ENCODE measurements at regions not wholly inside any gene's neighbourhood (a gene's known extent, or its start where the extent isn't known, plus 50 kb on each side); places are given as distances from the start of the nearest gene placed in this dataset.

GRCh38 chr15:31161951-31162350, 60.4 kb upstream of the TRPM1 start (continued):
- TF ChIP-seq, protein P1, sequence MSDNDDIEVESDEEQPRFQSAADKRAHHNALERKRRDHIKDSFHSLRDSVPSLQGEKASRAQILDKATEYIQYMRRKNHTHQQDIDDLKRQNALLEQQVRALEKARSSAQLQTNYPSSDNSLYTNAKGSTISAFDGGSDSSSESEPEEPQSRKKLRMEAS (CRISPR knock-in tag; IDR thresholded peaks at IDR 0.05): no peak
- TF ChIP-seq SMAD4 (CRISPR knock-in tag; IDR thresholded peaks at IDR 0.05) (no peak), NFE2L1 (CRISPR knock-in tag; IDR thresholded peaks at IDR 0.05) (no peak), ZNF423 (CRISPR knock-in tag; IDR thresholded peaks at IDR 0.05) (no peak), USF2 (CRISPR knock-in tag; IDR thresholded peaks at IDR 0.05) (no peak), CREB1 (CRISPR knock-in tag; IDR thresholded peaks at IDR 0.05) (no peak), IRF2 (CRISPR knock-in tag; IDR thresholded peaks at IDR 0.05; ENCODE audit: borderline replicate concordance, low read depth) (no peak), TCF7 (CRISPR knock-in tag; IDR thresholded peaks at IDR 0.05; ENCODE audit: low read depth) (no peak), ETV6 (CRISPR knock-in tag; IDR thresholded peaks at IDR 0.05) (no peak), E2F1 (CRISPR knock-in tag; IDR thresholded peaks at IDR 0.05) (no peak), OVOL2 (CRISPR knock-in tag; IDR thresholded peaks at IDR 0.05; ENCODE audit: borderline replicate concordance) (no peak)
- TF ChIP-seq, protein P2, sequence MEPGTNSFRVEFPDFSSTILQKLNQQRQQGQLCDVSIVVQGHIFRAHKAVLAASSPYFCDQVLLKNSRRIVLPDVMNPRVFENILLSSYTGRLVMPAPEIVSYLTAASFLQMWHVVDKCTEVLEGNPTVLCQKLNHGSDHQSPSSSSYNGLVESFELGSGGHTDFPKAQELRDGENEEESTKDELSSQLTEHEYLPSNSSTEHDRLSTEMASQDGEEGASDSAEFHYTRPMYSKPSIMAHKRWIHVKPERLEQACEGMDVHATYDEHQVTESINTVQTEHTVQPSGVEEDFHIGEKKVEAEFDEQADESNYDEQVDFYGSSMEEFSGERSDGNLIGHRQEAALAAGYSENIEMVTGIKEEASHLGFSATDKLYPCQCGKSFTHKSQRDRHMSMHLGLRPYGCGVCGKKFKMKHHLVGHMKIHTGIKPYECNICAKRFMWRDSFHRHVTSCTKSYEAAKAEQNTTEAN (CRISPR knock-in tag; IDR thresholded peaks at IDR 0.05): no peak
- TF ChIP-seq, protein P3, sequence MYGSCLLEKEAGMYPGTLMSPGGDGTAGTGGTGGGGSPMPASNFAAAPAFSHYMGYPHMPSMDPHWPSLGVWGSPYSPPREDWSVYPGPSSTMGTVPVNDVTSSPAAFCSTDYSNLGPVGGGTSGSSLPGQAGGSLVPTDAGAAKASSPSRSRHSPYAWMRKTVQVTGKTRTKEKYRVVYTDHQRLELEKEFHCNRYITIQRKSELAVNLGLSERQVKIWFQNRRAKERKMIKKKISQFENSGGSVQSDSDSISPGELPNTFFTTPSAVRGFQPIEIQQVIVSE (CRISPR knock-in tag; IDR thresholded peaks at IDR 0.05; ENCODE audit: borderline replicate concordance): no peak

GRCh38 chr15:31162721-31163510, 61.4 kb upstream of the TRPM1 start:
- CTCF ChIA-PET: no interaction called here
- TF ChIP-seq HMGA2 (CRISPR knock-in tag; IDR thresholded peaks at IDR 0.05) (no peak), RELA (CRISPR knock-in tag; IDR thresholded peaks at IDR 0.05; ENCODE audit: borderline replicate concordance) (no peak), MXD4 (CRISPR knock-in tag; IDR thresholded peaks at IDR 0.05; ENCODE audit: borderline replicate concordance) (no peak), ZNF232 (CRISPR knock-in tag; IDR thresholded peaks at IDR 0.05) (no peak), ZMAT4 (CRISPR knock-in tag; IDR thresholded peaks at IDR 0.05) (no peak), GRHL2 (CRISPR knock-in tag; IDR thresholded peaks at IDR 0.05; ENCODE audit: insufficient replicate concordance, severe bottlenecking) (no peak), FOXK1 (CRISPR knock-in tag; IDR thresholded peaks at IDR 0.05) (no peak), ARID4B (CRISPR knock-in tag; IDR thresholded peaks at IDR 0.05; ENCODE audit: borderline replicate concordance) (no peak)
- TF ChIP-seq, protein P4, sequence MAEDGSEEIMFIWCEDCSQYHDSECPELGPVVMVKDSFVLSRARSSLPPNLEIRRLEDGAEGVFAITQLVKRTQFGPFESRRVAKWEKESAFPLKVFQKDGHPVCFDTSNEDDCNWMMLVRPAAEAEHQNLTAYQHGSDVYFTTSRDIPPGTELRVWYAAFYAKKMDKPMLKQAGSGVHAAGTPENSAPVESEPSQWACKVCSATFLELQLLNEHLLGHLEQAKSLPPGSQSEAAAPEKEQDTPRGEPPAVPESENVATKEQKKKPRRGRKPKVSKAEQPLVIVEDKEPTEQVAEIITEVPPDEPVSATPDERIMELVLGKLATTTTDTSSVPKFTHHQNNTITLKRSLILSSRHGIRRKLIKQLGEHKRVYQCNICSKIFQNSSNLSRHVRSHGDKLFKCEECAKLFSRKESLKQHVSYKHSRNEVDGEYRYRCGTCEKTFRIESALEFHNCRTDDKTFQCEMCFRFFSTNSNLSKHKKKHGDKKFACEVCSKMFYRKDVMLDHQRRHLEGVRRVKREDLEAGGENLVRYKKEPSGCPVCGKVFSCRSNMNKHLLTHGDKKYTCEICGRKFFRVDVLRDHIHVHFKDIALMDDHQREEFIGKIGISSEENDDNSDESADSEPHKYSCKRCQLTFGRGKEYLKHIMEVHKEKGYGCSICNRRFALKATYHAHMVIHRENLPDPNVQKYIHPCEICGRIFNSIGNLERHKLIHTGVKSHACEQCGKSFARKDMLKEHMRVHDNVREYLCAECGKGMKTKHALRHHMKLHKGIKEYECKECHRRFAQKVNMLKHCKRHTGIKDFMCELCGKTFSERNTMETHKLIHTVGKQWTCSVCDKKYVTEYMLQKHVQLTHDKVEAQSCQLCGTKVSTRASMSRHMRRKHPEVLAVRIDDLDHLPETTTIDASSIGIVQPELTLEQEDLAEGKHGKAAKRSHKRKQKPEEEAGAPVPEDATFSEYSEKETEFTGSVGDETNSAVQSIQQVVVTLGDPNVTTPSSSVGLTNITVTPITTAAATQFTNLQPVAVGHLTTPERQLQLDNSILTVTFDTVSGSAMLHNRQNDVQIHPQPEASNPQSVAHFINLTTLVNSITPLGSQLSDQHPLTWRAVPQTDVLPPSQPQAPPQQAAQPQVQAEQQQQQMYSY (CRISPR knock-in tag; IDR thresholded peaks at IDR 0.05): no peak

More at GRCh38 chr15:31162721-31163510, 61.4 kb upstream of the TRPM1 start:
- POLR2A ChIA-PET: interaction anchor here (0.5 kb wide), 1 partner anchor 19 kb away, joined by 4 read pairs; no protein-coding TSS in a partner anchor
- peaks cover 34% of the 10 kb centered on the region for H3K4me1 Mint-ChIP-seq
- no peak overlapping the region for H3K4me3 Mint-ChIP-seq
- H3K27ac Mint-ChIP-seq: no peak overlapping the region
- DNase-seq (ENCODE audit: low spot score) (no peak), ATAC-seq (no peak)
- H3K27me3 Mint-ChIP-seq (ENCODE audit: low read depth): no peaks in the 10 kb centered on the region
- no peaks in the 10 kb centered on the region for H3K36me3 Mint-ChIP-seq
- H3K9me3 Mint-ChIP-seq: no peaks in the 10 kb centered on the region

All from WTC11 (cell line).